NCI-H748 treated with DMSO at 0.1 percent for 48 hours (cell line): ENCODE measurements at regions not wholly inside any gene's neighbourhood (a gene's known extent, or its start where the extent isn't known, plus 50 kb on each side); places are given as distances from the start of the nearest gene placed in this dataset.

Source experiments
- DNase-seq: peaks from one replicate; lab custom pipeline; 2025; lab: John Stamatoyannopoulos, UW

DNA sequence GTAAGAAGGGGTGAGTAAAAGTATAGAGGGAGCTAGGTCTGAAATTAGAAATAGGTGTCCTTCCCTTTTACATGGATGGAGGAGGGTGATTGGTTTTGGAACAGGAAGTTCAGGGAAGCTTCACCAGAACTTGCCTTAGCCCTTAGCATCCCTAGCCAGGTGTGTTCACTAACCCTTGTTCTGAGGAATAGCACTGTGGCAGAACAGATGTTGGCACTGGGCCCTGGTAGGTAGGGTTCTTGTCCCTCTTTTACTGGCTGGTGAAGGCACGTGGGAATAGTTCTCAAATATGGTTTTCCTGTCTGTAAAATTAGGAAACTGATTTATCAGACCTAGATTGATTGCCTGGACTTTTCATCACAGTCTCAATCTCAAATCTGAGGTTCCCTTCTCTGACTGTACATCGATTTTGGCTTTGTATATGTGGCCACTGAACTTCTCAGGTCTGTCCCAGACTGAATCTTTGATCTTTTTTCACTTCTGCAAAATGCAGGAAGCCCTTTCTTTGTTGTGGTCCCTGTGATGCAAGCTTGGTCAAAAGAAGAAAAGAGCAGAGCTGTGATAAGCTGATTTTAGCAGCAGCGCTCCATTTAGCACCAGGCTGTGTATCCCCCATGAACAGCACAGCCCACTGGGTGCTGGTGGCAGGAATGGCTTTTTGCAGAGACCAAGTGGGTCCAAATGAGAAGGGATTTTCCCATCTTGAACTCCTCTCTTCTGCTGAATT, 86.2 kb upstream of the HTR2A start:
- DNase-seq: no peak

DNA sequence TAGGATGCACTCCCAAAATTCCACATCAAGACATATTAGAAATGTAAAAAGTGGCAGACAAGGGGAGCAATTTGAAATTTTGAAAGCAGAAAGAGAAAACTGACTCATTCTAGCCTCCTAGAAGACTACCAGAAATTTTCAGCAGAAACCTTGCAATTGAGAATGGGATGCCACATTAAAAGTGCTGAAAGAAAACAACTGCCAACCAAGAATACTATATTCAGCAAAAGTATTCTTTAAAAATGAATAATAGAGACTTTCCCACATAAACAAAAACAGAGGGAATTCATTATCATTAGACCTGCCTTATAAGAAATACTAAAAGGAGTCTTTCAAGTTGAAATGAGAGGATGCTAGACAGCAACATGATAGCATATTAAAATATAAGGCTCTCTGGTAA, 78.3 kb upstream of the HTR2A start:
- no peak for DNase-seq

DNA sequence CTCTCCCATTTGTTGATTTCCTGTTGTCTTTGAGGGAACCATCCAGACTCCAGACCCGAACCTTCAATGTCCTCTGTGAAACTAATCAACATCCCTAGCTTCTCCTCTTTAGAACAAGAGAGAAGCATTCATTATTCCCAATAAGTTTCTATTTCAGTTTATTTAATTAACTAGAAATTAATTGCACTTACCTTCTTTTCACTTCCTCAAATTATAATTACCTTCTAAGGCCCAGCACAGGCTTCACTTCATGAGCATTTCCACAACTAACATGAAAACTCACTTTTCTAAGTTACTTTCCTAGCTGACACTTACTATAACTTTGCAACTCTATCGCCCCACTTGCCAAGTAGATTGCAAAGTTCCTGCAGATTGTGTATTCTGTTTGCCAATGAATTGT, 71.6 kb upstream of the HTR2A start:
- DNase-seq: no peak

DNA sequence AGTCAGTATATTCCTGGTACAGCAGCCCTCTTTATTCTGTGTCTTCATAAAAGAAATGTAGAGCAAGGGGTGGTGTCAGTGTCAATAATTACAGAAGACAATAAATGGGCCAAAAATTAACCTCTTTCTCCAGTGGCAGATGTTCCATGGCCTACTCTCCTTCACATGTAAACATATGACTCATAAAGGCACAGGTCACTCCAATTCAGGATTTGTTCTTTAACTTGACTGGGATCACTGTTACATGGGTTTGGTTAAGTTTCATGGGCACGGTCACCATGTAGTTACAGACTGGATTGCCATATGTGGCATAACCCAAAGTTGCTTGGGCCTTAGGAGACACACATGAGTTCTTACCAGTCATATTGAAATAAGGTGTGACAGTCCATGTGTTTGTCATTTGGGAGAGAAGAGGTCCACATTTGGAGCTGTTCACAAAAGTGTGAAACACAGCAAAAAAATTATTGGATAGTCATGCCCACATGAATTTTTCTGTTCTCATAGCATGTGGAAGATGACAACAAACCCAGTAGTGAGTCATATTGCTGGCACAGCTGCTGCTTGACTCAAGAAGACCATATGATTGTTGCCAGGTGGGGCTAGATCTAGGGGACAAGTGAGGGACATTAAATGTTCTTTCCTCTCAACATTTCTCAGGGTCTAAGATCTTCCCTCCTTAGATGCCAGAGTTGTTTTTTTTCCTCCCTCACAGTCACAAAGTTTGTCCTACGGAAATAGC, 68.1 kb upstream of the HTR2A start:
- DNase-seq: no peak

DNA sequence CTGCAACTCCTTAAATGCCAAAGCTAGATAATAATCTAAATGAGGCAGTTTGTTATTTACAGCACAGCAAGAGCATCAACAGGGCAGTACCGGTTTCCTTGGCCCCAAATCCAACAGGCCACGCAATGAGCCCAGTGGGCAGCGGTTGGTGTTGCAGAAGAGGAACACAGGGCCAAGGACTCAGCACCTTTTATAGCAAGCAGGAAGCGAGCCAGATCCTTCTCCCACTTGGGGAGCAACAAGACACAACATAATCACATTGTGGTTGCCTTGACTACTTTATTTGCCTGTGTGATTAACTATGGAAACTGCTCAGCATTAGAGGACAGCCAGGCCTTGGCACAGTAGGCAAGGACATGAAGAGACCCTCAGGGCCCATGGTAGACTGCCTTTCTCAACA, 67.1 kb upstream of the HTR2A start:
- no peak for DNase-seq

DNA sequence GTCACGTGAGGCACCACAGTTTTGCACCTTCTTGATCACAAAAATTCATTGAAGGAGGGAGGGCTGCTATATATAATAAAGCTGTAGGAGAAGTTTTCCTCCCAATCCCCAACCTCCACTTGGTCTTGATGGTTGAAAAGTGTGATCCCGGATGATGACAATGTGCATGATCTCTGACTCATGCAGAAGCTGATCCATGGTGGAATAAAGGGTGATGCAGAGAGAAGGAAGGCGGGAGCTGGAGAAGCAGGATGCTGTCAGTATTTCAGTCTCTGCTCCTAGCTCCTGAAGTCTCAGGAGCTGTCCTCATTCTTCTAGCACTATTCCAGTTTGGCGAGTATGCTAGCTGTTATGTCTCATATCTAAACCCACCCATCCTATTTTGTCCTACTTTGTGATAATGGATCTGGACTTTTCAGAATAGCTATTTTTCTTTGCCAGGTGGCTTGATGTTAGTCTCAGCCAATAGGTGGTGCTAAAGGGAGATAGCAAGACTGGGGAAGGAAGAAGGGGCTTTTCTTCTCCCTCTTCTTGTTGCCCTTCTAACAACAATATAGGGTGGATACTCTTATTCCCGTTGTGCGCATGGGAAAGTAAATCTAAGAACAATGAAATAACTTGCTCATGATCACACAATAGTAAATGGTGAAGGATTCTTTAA, 65.6 kb upstream of the HTR2A start:
- DNase-seq: no peak

DNA sequence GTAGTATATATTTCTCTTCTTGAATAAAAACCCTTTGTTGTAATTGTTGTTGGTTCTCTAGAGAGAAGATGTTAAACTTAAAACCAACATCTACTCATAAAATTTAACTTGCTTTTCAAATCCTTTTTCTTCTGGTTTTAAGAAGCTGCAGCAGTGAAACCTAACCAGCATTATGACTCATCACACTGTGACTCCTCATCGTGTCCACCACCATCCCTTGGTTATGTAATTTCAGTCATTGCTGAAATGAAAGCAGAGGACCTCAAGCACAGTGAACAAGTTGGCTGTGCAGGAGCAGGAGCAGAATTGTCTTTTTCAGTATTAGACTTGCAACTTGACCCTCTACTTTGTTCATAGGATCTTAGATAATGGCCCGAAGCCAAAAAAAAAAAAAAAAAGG, 64.9 kb upstream of the HTR2A start:
- DNase-seq: no peak

DNA sequence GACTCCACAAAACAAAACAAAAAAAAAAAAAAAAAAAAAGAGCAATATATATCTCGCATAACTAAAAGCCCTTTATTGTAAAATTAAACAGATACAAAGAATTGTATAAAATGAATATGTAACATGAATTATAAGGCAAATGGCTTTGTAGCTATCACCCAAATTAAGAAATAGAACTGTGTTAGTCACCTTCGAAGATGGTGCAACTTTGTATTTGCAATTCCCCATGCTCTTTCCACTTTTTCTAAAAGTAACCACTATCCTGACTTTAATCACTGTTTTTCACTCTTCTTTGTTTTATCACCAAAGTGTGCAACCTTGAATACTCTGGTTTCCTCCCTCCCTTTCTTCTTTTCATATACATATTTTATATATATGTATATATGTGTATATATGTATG, 57.1 kb upstream of the HTR2A start:
- DNase-seq: no peak

DNA sequence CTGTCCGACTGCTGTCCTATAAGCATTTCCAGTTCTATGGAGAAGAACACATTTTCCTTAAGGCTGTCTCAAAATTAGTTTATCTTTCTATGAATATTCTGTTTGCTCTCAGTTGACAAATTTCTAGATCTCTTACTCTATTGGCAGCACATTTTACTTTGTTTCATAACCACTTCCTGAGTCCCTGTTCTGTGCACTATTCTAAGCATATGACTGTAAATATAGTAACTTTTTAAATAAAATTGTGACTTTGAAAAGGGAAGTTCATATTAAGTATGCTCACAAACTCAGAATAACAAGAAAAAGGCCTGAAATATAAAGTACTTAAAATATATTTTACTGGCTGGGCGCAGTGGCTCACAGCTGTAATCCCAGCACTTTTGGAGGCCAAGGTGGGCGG, 56.5 kb upstream of the HTR2A start:
- DNase-seq: no peak

DNA sequence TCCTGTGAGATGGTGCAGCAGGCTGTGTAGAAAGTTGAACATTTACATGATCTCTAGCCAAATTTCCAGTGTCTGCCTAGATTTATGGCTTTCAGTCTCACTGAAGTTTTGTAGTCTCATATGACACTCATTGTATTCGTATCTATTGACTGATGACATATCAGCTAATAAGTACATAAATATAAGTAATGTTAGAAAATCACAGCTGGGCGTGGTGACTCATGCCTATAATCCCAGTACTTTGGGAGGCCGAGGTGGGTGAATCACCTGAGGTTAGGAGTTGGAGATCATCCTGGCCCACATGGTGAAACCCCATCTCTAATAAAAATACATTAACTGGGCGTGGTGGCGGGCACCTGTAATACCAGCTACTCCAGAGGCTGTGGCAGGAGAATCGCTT, 54.7 kb upstream of the HTR2A start:
- no peak for DNase-seq

DNA sequence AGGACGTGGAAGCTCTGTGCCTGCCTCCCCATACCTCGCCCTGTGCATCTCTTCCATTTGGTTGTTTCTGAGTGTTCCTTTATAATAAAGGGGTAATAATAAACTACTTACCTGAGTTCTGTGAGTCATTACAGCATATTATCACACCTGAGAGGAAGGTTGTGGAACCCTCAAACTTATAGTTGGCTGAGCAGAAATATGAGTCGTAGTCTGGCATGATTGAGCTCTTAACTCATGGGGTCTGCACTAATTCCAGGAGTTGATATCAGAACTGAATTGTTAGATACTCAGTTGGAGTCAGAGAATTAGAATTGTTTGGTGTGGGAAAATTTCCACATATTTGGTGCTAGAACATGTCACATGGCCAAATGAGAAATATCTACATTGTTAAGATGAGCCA, 52.4 kb upstream of the HTR2A start:
- DNase-seq: no peak

DNA sequence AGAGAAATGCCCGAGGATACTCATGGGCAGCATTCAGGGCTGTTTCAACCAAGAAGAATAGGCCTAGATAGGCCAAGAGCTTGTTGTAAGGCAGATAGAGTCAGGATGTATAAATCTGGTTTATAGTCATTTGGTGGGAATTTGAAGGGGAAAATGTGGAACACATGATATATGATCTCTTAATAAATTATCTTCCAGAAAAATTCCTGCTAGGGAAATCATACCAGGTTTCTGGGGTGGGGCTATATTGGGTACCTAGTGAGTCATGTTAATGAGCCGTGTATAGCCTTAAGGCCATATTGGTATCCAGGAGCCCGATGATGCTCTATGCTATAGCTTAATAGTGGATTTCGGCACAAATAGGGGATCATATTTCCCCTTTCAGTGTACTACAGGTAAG, 51.5 kb upstream of the HTR2A start:
- no peak for DNase-seq

DNA sequence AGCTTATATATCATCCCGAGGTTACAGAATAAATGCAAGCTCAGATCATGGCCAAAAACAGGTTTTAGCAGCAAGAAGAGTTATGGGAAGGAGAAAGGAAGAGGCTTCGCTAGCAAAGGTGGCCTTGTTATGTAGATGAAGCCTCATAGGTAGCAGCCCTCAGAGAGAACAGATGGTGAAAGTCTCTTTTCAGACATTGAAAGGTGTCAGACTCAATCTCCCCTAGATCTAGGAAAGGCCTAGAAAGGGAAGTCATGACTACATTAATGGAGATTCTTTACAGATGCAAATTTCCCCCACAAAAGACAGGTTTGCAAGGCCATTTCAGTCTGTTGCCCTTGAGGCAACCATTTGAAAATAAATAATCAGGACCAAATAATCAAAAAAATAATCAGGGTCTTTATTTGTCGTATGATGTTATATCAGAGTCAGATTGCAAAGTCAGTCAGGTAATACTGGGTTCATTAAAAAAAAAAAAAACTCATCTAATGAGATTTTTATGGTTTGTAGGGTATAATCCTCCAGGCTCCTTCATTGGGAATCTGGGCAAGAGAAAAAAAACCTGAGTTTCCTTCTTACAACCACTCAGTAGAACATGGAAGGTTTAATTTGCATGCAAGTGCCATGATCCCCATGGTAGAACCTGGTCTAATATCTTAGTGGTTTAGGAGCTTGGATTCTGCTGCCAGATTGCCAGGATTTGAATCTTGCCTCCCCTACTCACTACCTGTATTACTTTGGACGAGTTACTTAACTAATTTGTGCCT, 50.8 kb upstream of the HTR2A start:
- no peak for DNase-seq
